Upper lobe of left lung (tissue), 6 donors: ENCODE measurements at regions not wholly inside any gene's neighbourhood (a gene's known extent, or its start where the extent isn't known, plus 50 kb on each side); places are given as distances from the start of the nearest gene placed in this dataset.

Source experiments
- ATAC-seq, 2 donors: fragments of 200-7000 bp; cut with Tn5 transposase; one replicate each; pipeline ENCODE4 v1.9.1; 2022; ENCODE audit warnings: mild to moderate bottlenecking in 2 of 2, moderate library complexity in 2 of 2; ENCODE audit not compliant: low FRiP score in 2 of 2
- DNase-seq, 2 donors: peaks; one replicate each; pipeline ENCODE4 v3.0.0-alpha.2; 2019 to 2020
- H3K27ac ChIP-seq, 4 donors: fragments of 200-600 bp; sonication (generic); one replicate each; pipeline ENCODE4 v1.5.1; 2016 to 2019
- H3K27me3 ChIP-seq, 4 donors: fragments of 200-600 bp; sonication (generic); one replicate each; pipeline ENCODE4 v1.5.1; 2017 to 2019
- H3K36me3 ChIP-seq, 4 donors: fragments of 200-600 bp; sonication (generic); one replicate each; pipeline ENCODE4 v1.5.1; 2016 to 2019
- H3K4me1 ChIP-seq, 4 donors: fragments of 200-600 bp; sonication (generic); one replicate each; pipeline ENCODE4 v1.5.1; 2018 to 2019
- H3K4me3 ChIP-seq, 4 donors: fragments of 200-600 bp; sonication (generic); one replicate each; pipeline ENCODE4 v1.5.1; 2017 to 2019; ENCODE audit warnings: mild to moderate bottlenecking in 2 of 4, moderate library complexity in 1 of 4
- H3K9me3 ChIP-seq, 4 donors: fragments of 200-600 bp; sonication (generic); one replicate each; pipeline ENCODE4 v1.5.1; 2018 to 2019
- CTCF ChIP-seq, 6 experiments: fragments of 450-650 bp in 4 of 6; fragments of 200-600 bp in 2 of 6; sonication (generic) in 2 of 6; IDR thresholded peaks; one replicate each; pipeline ENCODE4 v1.5.1; 2016 to 2019; ENCODE audit warnings: antibody characterized with exemption in 6 of 6
- EP300 ChIP-seq, 4 donors: sonication (generic); formaldehyde crosslinking; IDR thresholded peaks; one replicate each; pipeline ENCODE4 v1.5.1; 2017; ENCODE audit warnings: antibody characterized with exemption in 4 of 4, control low read depth in 2 of 4
- POLR2A ChIP-seq, 4 donors: fragments of 450-650 bp; IDR thresholded peaks; one replicate each; pipeline ENCODE4 v1.5.1; 2016 to 2017; ENCODE audit warnings: antibody characterized with exemption in 4 of 4, mild to moderate bottlenecking in 2 of 4
- POLR2AphosphoS5 ChIP-seq, 2 donors: sonication (generic); formaldehyde crosslinking; IDR thresholded peaks; one replicate each; pipeline ENCODE4 v1.5.1; 2017; ENCODE audit warnings: antibody characterized with exemption in 2 of 2
- WGBS, 2 donors: methylation state at CpG; one replicate each; pipeline ENCODE4 v1.1.5; 2017 to 2018; 5-methylcytosine and 5-hydroxymethylcytosine counted together
- donor health status: DM: no; HTN: no; CAD: no; lungs with moderate emphysema.
- donor health status: DM: no; HTN: yes; CAD: no; lungs with severe emphysema.

- H3K9me3 ChIP-seq, result no peaks in the 10 kb centered on the region
- DNase-seq, result no peak
- H3K27me3 ChIP-seq, result no peaks in the 10 kb centered on the region
- H3K27ac ChIP-seq, result no peak overlapping the region
- WGBS, 2 donors, result 82 to 84% methylated on average over 3 of the region's 3 CpGs
- H3K4me1 ChIP-seq, result no peaks in the 10 kb centered on the region
- no peak for ATAC-seq
- no peaks in the 10 kb centered on the region for H3K36me3 ChIP-seq
- TF ChIP-seq EP300 (IDR thresholded peaks at IDR 0.05) (no peak), CTCF (IDR thresholded peaks at IDR 0.05) (no peak), POLR2A (IDR thresholded peaks at IDR 0.05) (no peak), POLR2AphosphoS5 (IDR thresholded peaks at IDR 0.05) (no peak)
- no peak overlapping the region for H3K4me3 ChIP-seq
Measured at GRCh38 chr9:22595805-22596204, 149.2 kb downstream of the DMRTA1 start.

DNA sequence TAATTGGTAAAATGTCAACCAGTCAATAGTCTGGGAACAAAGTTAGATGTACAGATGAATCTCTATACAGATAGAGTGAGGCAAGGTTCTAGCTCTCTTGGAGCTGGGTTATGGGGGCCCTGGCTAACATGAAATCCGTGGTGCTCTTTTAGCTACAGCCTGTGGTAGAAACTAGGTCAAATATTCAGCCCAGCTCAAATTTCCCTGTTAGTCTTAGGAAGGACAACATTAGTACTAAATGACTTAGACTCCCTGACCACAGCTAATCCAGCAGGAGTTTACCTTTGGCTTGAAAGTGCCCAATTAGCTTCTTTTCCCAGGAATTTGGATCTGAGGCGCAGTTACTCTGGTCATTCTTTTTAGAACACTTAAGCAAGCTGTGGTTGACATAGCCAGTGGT lies 170.5 kb downstream of the DMRTA1 start:
- H3K27me3 ChIP-seq, result no peaks in the 10 kb centered on the region
- no peak for ATAC-seq
- 61 to 72% methylated on average over 2 of the region's 2 CpGs for WGBS, 2 donors

GRCh38 chr9:22622815-22623214 lies 176.2 kb downstream of the DMRTA1 start:
- ATAC-seq (peak; percentile 49 to 59), DNase-seq (no peak)
- Histone ChIP-seq H3K4me3 (no peak overlapping the region), H3K27me3 (no peaks in the 10 kb centered on the region), H3K9me3 (no peaks in the 10 kb centered on the region), H3K4me1 (no peaks in the 10 kb centered on the region), H3K27ac (peak overlapping the region in 1 of 4 donors; percentile 27), H3K36me3 (no peaks in the 10 kb centered on the region)
- whole genome bisulfite sequencing, 2 donors, result 71 to 79% methylated on average over 1 of the region's 1 CpG
- TF ChIP-seq CTCF (IDR thresholded peaks at IDR 0.05), result no peak
- TF ChIP-seq EP300 (IDR thresholded peaks at IDR 0.05), result no peak
- no peak for TF ChIP-seq POLR2AphosphoS5 (IDR thresholded peaks at IDR 0.05)
- no peak for TF ChIP-seq POLR2A (IDR thresholded peaks at IDR 0.05)

More for the DNA sequence above, 170.5 kb downstream of the DMRTA1 start:
- TF ChIP-seq POLR2AphosphoS5 (IDR thresholded peaks at IDR 0.05), result no peak
- no peak for TF ChIP-seq EP300 (IDR thresholded peaks at IDR 0.05)
- no peak for TF ChIP-seq POLR2A (IDR thresholded peaks at IDR 0.05)
- no peak for TF ChIP-seq CTCF (IDR thresholded peaks at IDR 0.05)
- Histone ChIP-seq H3K4me1 (no peaks in the 10 kb centered on the region), H3K4me3 (no peak overlapping the region), H3K36me3 (no peaks in the 10 kb centered on the region), H3K27ac (no peak overlapping the region), H3K9me3 (no peaks in the 10 kb centered on the region)
- no peak for DNase-seq

GRCh38 chr9:22623236-22623635 lies 176.6 kb downstream of the DMRTA1 start:
- 33 to 34% methylated on average over 3 of the region's 3 CpGs for WGBS, 2 donors
- no peaks in the 10 kb centered on the region for H3K36me3 ChIP-seq
- ATAC-seq, result no peak
- H3K4me1 ChIP-seq, result no peaks in the 10 kb centered on the region
- no peak for TF ChIP-seq EP300 (IDR thresholded peaks at IDR 0.05)
- no peak for TF ChIP-seq CTCF (IDR thresholded peaks at IDR 0.05)
- no peak for TF ChIP-seq POLR2A (IDR thresholded peaks at IDR 0.05)
- TF ChIP-seq POLR2AphosphoS5 (IDR thresholded peaks at IDR 0.05), result no peak
- H3K4me3 ChIP-seq, result no peak overlapping the region
- no peaks in the 10 kb centered on the region for H3K27me3 ChIP-seq
- no peaks in the 10 kb centered on the region for H3K9me3 ChIP-seq
- peak overlapping the region in 1 of 4 donors; percentile 27 for H3K27ac ChIP-seq
- no peak for DNase-seq

- Histone ChIP-seq H3K4me3 (no peak overlapping the region), H3K36me3 (no peaks in the 10 kb centered on the region), H3K4me1 (no peaks in the 10 kb centered on the region), H3K9me3 (no peaks in the 10 kb centered on the region), H3K27ac (no peak overlapping the region), H3K27me3 (no peaks in the 10 kb centered on the region)
- DNase-seq (no peak), ATAC-seq (no peak)
- WGBS, 2 donors, result 86 to 90% methylated on average over 4 of the region's 4 CpGs
- TF ChIP-seq EP300 (IDR thresholded peaks at IDR 0.05) (no peak), POLR2A (IDR thresholded peaks at IDR 0.05) (no peak), POLR2AphosphoS5 (IDR thresholded peaks at IDR 0.05) (no peak), CTCF (IDR thresholded peaks at IDR 0.05) (no peak)
Measured at GRCh38 chr9:22625540-22625939, 178.9 kb downstream of the DMRTA1 start.
